ENCODE measurements at regions not wholly inside any gene's neighbourhood (a gene's known extent, or its start where the extent isn't known, plus 50 kb on each side); places are given as distances from the start of the nearest gene placed in this dataset.
A peak's percentile ranks its signal among the peaks of the same experiment; 100 is the strongest.

- DNase-seq (ENCODE audit: low read depth in 6 of 9, low spot score in 9 of 9), result no peak
- no peaks in the 10 kb centered on the region for H3K36me3 ChIP-seq (ENCODE audit: control insufficient read depth in 2 of 2, insufficient read depth in 2 of 2, low read length in 1 of 2)
- H3K27me3 ChIP-seq (ENCODE audit: control insufficient read depth in 2 of 2, insufficient read depth in 1 of 2, low read length in 1 of 2), result no peaks in the 10 kb centered on the region
- no peaks in the 10 kb centered on the region for H3K4me1 ChIP-seq (ENCODE audit: control insufficient read depth in 2 of 2, insufficient read depth in 2 of 2, low read length in 2 of 2)
- no peak overlapping the region for H3K27ac ChIP-seq (ENCODE audit: low read depth in 1 of 2, low read length in 1 of 2)
- H3K4me3 ChIP-seq (ENCODE audit: low read length in 2 of 2), result no peak overlapping the region
- WGBS, result 92% methylated on average over 1 of the region's 1 CpG
- H3K9me3 ChIP-seq (ENCODE audit: control insufficient read depth in 2 of 2, insufficient read depth in 1 of 2, low read length in 1 of 2), result peaks cover 0 to 6% of the 10 kb centered on the region in 2 donors
Observed at GRCh38 chr6:9439621-9440330, 975.1 kb downstream of the TFAP2A start.

GRCh38 chr6:9437836-9438235 is 977.0 kb downstream of the TFAP2A start:
- 95% methylated on average over 3 of the region's 3 CpGs for WGBS
- Histone ChIP-seq H3K4me3 (ENCODE audit: low read length in 2 of 2) (no peak overlapping the region), H3K9me3 (ENCODE audit: control insufficient read depth in 2 of 2, insufficient read depth in 1 of 2, low read length in 1 of 2) (no peaks in the 10 kb centered on the region), H3K36me3 (ENCODE audit: control insufficient read depth in 2 of 2, insufficient read depth in 2 of 2, low read length in 1 of 2) (no peaks in the 10 kb centered on the region), H3K27ac (ENCODE audit: low read depth in 1 of 2, low read length in 1 of 2) (no peak overlapping the region), H3K27me3 (ENCODE audit: control insufficient read depth in 2 of 2, insufficient read depth in 1 of 2, low read length in 1 of 2) (no peaks in the 10 kb centered on the region), H3K4me1 (ENCODE audit: control insufficient read depth in 2 of 2, insufficient read depth in 2 of 2, low read length in 2 of 2) (no peaks in the 10 kb centered on the region)
- DNase-seq (ENCODE audit: low read depth in 6 of 9, low spot score in 9 of 9), result no peak

- no peak for DNase-seq (ENCODE audit: low read depth in 6 of 9, low spot score in 9 of 9)
- Histone ChIP-seq H3K9me3 (ENCODE audit: control insufficient read depth in 2 of 2, insufficient read depth in 1 of 2, low read length in 1 of 2) (no peaks in the 10 kb centered on the region), H3K4me3 (ENCODE audit: low read length in 2 of 2) (no peak overlapping the region), H3K27ac (ENCODE audit: low read depth in 1 of 2, low read length in 1 of 2) (no peak overlapping the region), H3K4me1 (ENCODE audit: control insufficient read depth in 2 of 2, insufficient read depth in 2 of 2, low read length in 2 of 2) (no peaks in the 10 kb centered on the region), H3K36me3 (ENCODE audit: control insufficient read depth in 2 of 2, insufficient read depth in 2 of 2, low read length in 1 of 2) (no peaks in the 10 kb centered on the region), H3K27me3 (ENCODE audit: control insufficient read depth in 2 of 2, insufficient read depth in 1 of 2, low read length in 1 of 2) (no peaks in the 10 kb centered on the region)
- WGBS, result 79% methylated on average over 4 of the region's 4 CpGs
Observed at GRCh38 chr6:9435281-9435680, 979.6 kb downstream of the TFAP2A start.

GRCh38 chr6:9431945-9432344 is 982.9 kb downstream of the TFAP2A start:
- WGBS, result 93% methylated on average over 4 of the region's 4 CpGs
- Histone ChIP-seq H3K36me3 (ENCODE audit: control insufficient read depth in 2 of 2, insufficient read depth in 2 of 2, low read length in 1 of 2) (no peaks in the 10 kb centered on the region), H3K27me3 (ENCODE audit: control insufficient read depth in 2 of 2, insufficient read depth in 1 of 2, low read length in 1 of 2) (no peaks in the 10 kb centered on the region), H3K27ac (ENCODE audit: low read depth in 1 of 2, low read length in 1 of 2) (no peak overlapping the region), H3K4me1 (ENCODE audit: control insufficient read depth in 2 of 2, insufficient read depth in 2 of 2, low read length in 2 of 2) (no peaks in the 10 kb centered on the region), H3K9me3 (ENCODE audit: control insufficient read depth in 2 of 2, insufficient read depth in 1 of 2, low read length in 1 of 2) (no peaks in the 10 kb centered on the region), H3K4me3 (ENCODE audit: low read length in 2 of 2) (no peak overlapping the region)
- DNase-seq (ENCODE audit: low read depth in 6 of 9, low spot score in 9 of 9), result no peak

GRCh38 chr6:9428421-9429172 is 986.3 kb downstream of the TFAP2A start:
- no peak for DNase-seq (ENCODE audit: low read depth in 6 of 9, low spot score in 9 of 9)
- no peaks in the 10 kb centered on the region for H3K9me3 ChIP-seq (ENCODE audit: control insufficient read depth in 2 of 2, insufficient read depth in 1 of 2, low read length in 1 of 2)
- no peaks in the 10 kb centered on the region for H3K4me1 ChIP-seq (ENCODE audit: control insufficient read depth in 2 of 2, insufficient read depth in 2 of 2, low read length in 2 of 2)
- H3K4me3 ChIP-seq (ENCODE audit: low read length in 2 of 2), result no peak overlapping the region
- 78% methylated on average over 2 of the region's 2 CpGs for WGBS
- H3K27me3 ChIP-seq (ENCODE audit: control insufficient read depth in 2 of 2, insufficient read depth in 1 of 2, low read length in 1 of 2), result no peaks in the 10 kb centered on the region
- H3K27ac ChIP-seq (ENCODE audit: low read depth in 1 of 2, low read length in 1 of 2), result no peak overlapping the region
- no peaks in the 10 kb centered on the region for H3K36me3 ChIP-seq (ENCODE audit: control insufficient read depth in 2 of 2, insufficient read depth in 2 of 2, low read length in 1 of 2)

- Histone ChIP-seq H3K27me3 (ENCODE audit: control insufficient read depth in 2 of 2, insufficient read depth in 1 of 2, low read length in 1 of 2) (no peaks in the 10 kb centered on the region), H3K9me3 (ENCODE audit: control insufficient read depth in 2 of 2, insufficient read depth in 1 of 2, low read length in 1 of 2) (no peaks in the 10 kb centered on the region), H3K36me3 (ENCODE audit: control insufficient read depth in 2 of 2, insufficient read depth in 2 of 2, low read length in 1 of 2) (no peaks in the 10 kb centered on the region), H3K27ac (ENCODE audit: low read depth in 1 of 2, low read length in 1 of 2) (no peak overlapping the region), H3K4me1 (ENCODE audit: control insufficient read depth in 2 of 2, insufficient read depth in 2 of 2, low read length in 2 of 2) (no peaks in the 10 kb centered on the region), H3K4me3 (ENCODE audit: low read length in 2 of 2) (no peak overlapping the region)
- WGBS, result 94% methylated on average over 2 of the region's 2 CpGs
- DNase-seq (ENCODE audit: low read depth in 6 of 9, low spot score in 9 of 9), result no peak
Observed at GRCh38 chr6:9422138-9422537, 986.8 kb upstream of the SLC35B3 start.

- H3K9me3 ChIP-seq (ENCODE audit: control insufficient read depth in 2 of 2, insufficient read depth in 1 of 2, low read length in 1 of 2), result no peaks in the 10 kb centered on the region
Observed at GRCh38 chr6:9420316-9421015, 985.1 kb upstream of the SLC35B3 start.

GRCh38 chr6:9417400-9417799 is 982.1 kb upstream of the SLC35B3 start:
- 86% methylated on average over 2 of the region's 2 CpGs for WGBS

More at GRCh38 chr6:9420316-9421015, 985.1 kb upstream of the SLC35B3 start:
- no peak for DNase-seq (ENCODE audit: low read depth in 6 of 9, low spot score in 9 of 9)
- H3K27me3 ChIP-seq (ENCODE audit: control insufficient read depth in 2 of 2, insufficient read depth in 1 of 2, low read length in 1 of 2), result no peaks in the 10 kb centered on the region
- H3K4me1 ChIP-seq (ENCODE audit: control insufficient read depth in 2 of 2, insufficient read depth in 2 of 2, low read length in 2 of 2), result no peaks in the 10 kb centered on the region
- 74% methylated on average over 6 of the region's 6 CpGs for WGBS
- H3K36me3 ChIP-seq (ENCODE audit: control insufficient read depth in 2 of 2, insufficient read depth in 2 of 2, low read length in 1 of 2), result no peaks in the 10 kb centered on the region
- no peak overlapping the region for H3K27ac ChIP-seq (ENCODE audit: low read depth in 1 of 2, low read length in 1 of 2)
- no peak overlapping the region for H3K4me3 ChIP-seq (ENCODE audit: low read length in 2 of 2)

GRCh38 chr6:9412951-9413559 is 977.7 kb upstream of the SLC35B3 start:
- Histone ChIP-seq H3K27ac (ENCODE audit: low read depth in 1 of 2, low read length in 1 of 2) (no peak overlapping the region), H3K27me3 (ENCODE audit: control insufficient read depth in 2 of 2, insufficient read depth in 1 of 2, low read length in 1 of 2) (no peaks in the 10 kb centered on the region), H3K9me3 (ENCODE audit: control insufficient read depth in 2 of 2, insufficient read depth in 1 of 2, low read length in 1 of 2) (no peaks in the 10 kb centered on the region), H3K4me3 (ENCODE audit: low read length in 2 of 2) (no peak overlapping the region), H3K4me1 (ENCODE audit: control insufficient read depth in 2 of 2, insufficient read depth in 2 of 2, low read length in 2 of 2) (no peaks in the 10 kb centered on the region), H3K36me3 (ENCODE audit: control insufficient read depth in 2 of 2, insufficient read depth in 2 of 2, low read length in 1 of 2) (no peaks in the 10 kb centered on the region)
- 23% methylated on average over 5 of the region's 5 CpGs for WGBS
- peak in 2 of 9 donors; percentile 1 to 12 for DNase-seq (ENCODE audit: low read depth in 6 of 9, low spot score in 9 of 9)

More at GRCh38 chr6:9417400-9417799, 982.1 kb upstream of the SLC35B3 start:
- Histone ChIP-seq H3K4me3 (ENCODE audit: low read length in 2 of 2) (no peak overlapping the region), H3K27ac (ENCODE audit: low read depth in 1 of 2, low read length in 1 of 2) (no peak overlapping the region), H3K27me3 (ENCODE audit: control insufficient read depth in 2 of 2, insufficient read depth in 1 of 2, low read length in 1 of 2) (no peaks in the 10 kb centered on the region), H3K4me1 (ENCODE audit: control insufficient read depth in 2 of 2, insufficient read depth in 2 of 2, low read length in 2 of 2) (no peaks in the 10 kb centered on the region), H3K9me3 (ENCODE audit: control insufficient read depth in 2 of 2, insufficient read depth in 1 of 2, low read length in 1 of 2) (no peaks in the 10 kb centered on the region), H3K36me3 (ENCODE audit: control insufficient read depth in 2 of 2, insufficient read depth in 2 of 2, low read length in 1 of 2) (no peaks in the 10 kb centered on the region)
- no peak for DNase-seq (ENCODE audit: low read depth in 6 of 9, low spot score in 9 of 9)

Data from thymus (tissue), 11 donors.